Thyroid gland (tissue), 4 donors: ENCODE measurements at regions not wholly inside any gene's neighbourhood (a gene's known extent, or its start where the extent isn't known, plus 50 kb on each side); places are given as distances from the start of the nearest gene placed in this dataset.

Experiments
- DNase-seq, 2 donors: peaks; one replicate each; pipeline ENCODE4 v3.0.0-alpha.2; 2019
- H3K27ac ChIP-seq, 3 donors: fragments of 200-600 bp; sonication (generic); 1 replicate in 2 of 3; 2 replicates in 1 of 3; pipeline ENCODE4 v1.5.1; 2016 to 2019; ENCODE audit warnings: mild to moderate bottlenecking in 1 of 3, moderate library complexity in 1 of 3
- H3K27me3 ChIP-seq: fragments of 200-600 bp; sonication (generic); one replicate; pipeline ENCODE4 v1.5.1; 2019
- H3K36me3 ChIP-seq, 2 donors: fragments of 200-600 bp; sonication (generic); one replicate each; pipeline ENCODE4 v1.5.1; 2016 to 2019
- H3K4me1 ChIP-seq, 2 donors: fragments of 200-600 bp; sonication (generic); one replicate each; pipeline ENCODE4 v1.5.1; 2017 to 2019
- H3K4me3 ChIP-seq, 3 donors: fragments of 200-600 bp; sonication (generic); replicated peaks in 1 of 3; 1 replicate in 2 of 3; 2 replicates in 1 of 3; pipeline ENCODE4 v1.5.1; 2016; ENCODE audit warnings: mild to moderate bottlenecking in 1 of 3
- H3K9me3 ChIP-seq: fragments of 200-600 bp; sonication (generic); one replicate; pipeline ENCODE4 v1.5.1; 2017
- CTCF ChIP-seq, 6 experiments: fragments of 200-600 bp in 3 of 6; fragments of 450-650 bp in 3 of 6; sonication (generic) in 3 of 6; IDR thresholded peaks; one replicate each; pipeline ENCODE4 v1.5.1; 2016 to 2019; ENCODE audit warnings: antibody characterized with exemption in 6 of 6, mild to moderate bottlenecking in 2 of 6, inconsistent platforms in 1 of 6, moderate library complexity in 1 of 6
- POLR2A ChIP-seq, 2 donors: fragments of 450-650 bp; IDR thresholded peaks; one replicate each; pipeline ENCODE4 v1.6.1; 2017; ENCODE audit warnings: antibody characterized with exemption in 2 of 2, mild to moderate bottlenecking in 2 of 2, moderate library complexity in 1 of 2
- WGBS, 2 donors: methylation state at CpG; one replicate each; pipeline ENCODE4 v1.1.5; 2017; 5-methylcytosine and 5-hydroxymethylcytosine counted together
- intact Hi-C: fragments of 100-400 bp; cut with DNase I; formaldehyde crosslinking; loops from one replicate; pipeline ENCODE4 v1.15.1; 2023

- no peaks in the 10 kb centered on the region for H3K4me1 ChIP-seq
- no peak for TF ChIP-seq CTCF (IDR thresholded peaks at IDR 0.05)
- TF ChIP-seq POLR2A (IDR thresholded peaks at IDR 0.05): no peak
- intact Hi-C loops: no loop called here
- no peak overlapping the region for H3K27ac ChIP-seq
- H3K9me3 ChIP-seq: no peaks in the 10 kb centered on the region
- WGBS, 2 donors: 86 to 91% methylated on average over 5 of the region's 5 CpGs
- no peaks in the 10 kb centered on the region for H3K36me3 ChIP-seq
- H3K27me3 ChIP-seq: no peaks in the 10 kb centered on the region
- DNase-seq: no peak
- no peak overlapping the region for H3K4me3 ChIP-seq
Observed at GRCh38 chr21:15365751-15366392, 301.1 kb upstream of the NRIP1 start.

GRCh38 chr21:15366555-15366954 is 301.8 kb upstream of the NRIP1 start:
- no peak for TF ChIP-seq CTCF (IDR thresholded peaks at IDR 0.05)
- TF ChIP-seq POLR2A (IDR thresholded peaks at IDR 0.05): no peak
- H3K27ac ChIP-seq: no peak overlapping the region
- WGBS, 2 donors: 85% methylated on average over 1 of the region's 1 CpG
- no peaks in the 10 kb centered on the region for H3K27me3 ChIP-seq
- H3K4me3 ChIP-seq: no peak overlapping the region
- DNase-seq: no peak
- intact Hi-C loops: no loop called here
- no peaks in the 10 kb centered on the region for H3K4me1 ChIP-seq
- no peaks in the 10 kb centered on the region for H3K36me3 ChIP-seq
- no peaks in the 10 kb centered on the region for H3K9me3 ChIP-seq

- intact Hi-C loops: no loop called here
- WGBS, 2 donors: 72 to 87% methylated on average over 7 of the region's 7 CpGs
Observed at GRCh38 chr21:15367061-15367626, 302.3 kb upstream of the NRIP1 start.

GRCh38 chr21:15370462-15370975 is 305.7 kb upstream of the NRIP1 start:
- no peak for TF ChIP-seq CTCF (IDR thresholded peaks at IDR 0.05)
- TF ChIP-seq POLR2A (IDR thresholded peaks at IDR 0.05): no peak
- WGBS, 2 donors: 79 to 86% methylated on average over 8 of the region's 8 CpGs
- DNase-seq: no peak
- Histone ChIP-seq H3K27ac (no peak overlapping the region), H3K4me3 (no peak overlapping the region), H3K9me3 (no peaks in the 10 kb centered on the region), H3K27me3 (no peaks in the 10 kb centered on the region), H3K36me3 (no peaks in the 10 kb centered on the region), H3K4me1 (no peaks in the 10 kb centered on the region)
- intact Hi-C loops: no loop called here

More at GRCh38 chr21:15367061-15367626, 302.3 kb upstream of the NRIP1 start:
- Histone ChIP-seq H3K4me1 (no peaks in the 10 kb centered on the region), H3K9me3 (no peaks in the 10 kb centered on the region), H3K27me3 (no peaks in the 10 kb centered on the region), H3K27ac (no peak overlapping the region), H3K4me3 (no peak overlapping the region), H3K36me3 (no peaks in the 10 kb centered on the region)
- DNase-seq: no peak
- TF ChIP-seq POLR2A (IDR thresholded peaks at IDR 0.05): no peak
- TF ChIP-seq CTCF (IDR thresholded peaks at IDR 0.05): no peak

- no peaks in the 10 kb centered on the region for H3K4me1 ChIP-seq
- WGBS, 2 donors: 78 to 83% methylated on average over 1 of the region's 1 CpG
- no peak for DNase-seq
- no peak overlapping the region for H3K4me3 ChIP-seq
- TF ChIP-seq CTCF (IDR thresholded peaks at IDR 0.05) (no peak), POLR2A (IDR thresholded peaks at IDR 0.05) (no peak)
- H3K36me3 ChIP-seq: no peaks in the 10 kb centered on the region
- H3K27ac ChIP-seq: no peak overlapping the region
- intact Hi-C loops: no loop called here
- H3K9me3 ChIP-seq: no peaks in the 10 kb centered on the region
- H3K27me3 ChIP-seq: no peaks in the 10 kb centered on the region
Observed at GRCh38 chr21:15373941-15374340, 309.1 kb upstream of the NRIP1 start.
